Fibroblast of skin of abdomen (primary cell): ENCODE measurements at regions not wholly inside any gene's neighbourhood (a gene's known extent, or its start where the extent isn't known, plus 50 kb on each side); places are given as distances from the start of the nearest gene placed in this dataset.
"Not testable (repeated sequence)": the region's sequence is repeated elsewhere in the genome, so short reads cannot be mapped to it uniquely, and the experiment has no call there.

ENCODE experiments used
- DNase-seq: peaks from one replicate; pipeline ENCODE4 v3.0.0-alpha.2; 2013

DNA sequence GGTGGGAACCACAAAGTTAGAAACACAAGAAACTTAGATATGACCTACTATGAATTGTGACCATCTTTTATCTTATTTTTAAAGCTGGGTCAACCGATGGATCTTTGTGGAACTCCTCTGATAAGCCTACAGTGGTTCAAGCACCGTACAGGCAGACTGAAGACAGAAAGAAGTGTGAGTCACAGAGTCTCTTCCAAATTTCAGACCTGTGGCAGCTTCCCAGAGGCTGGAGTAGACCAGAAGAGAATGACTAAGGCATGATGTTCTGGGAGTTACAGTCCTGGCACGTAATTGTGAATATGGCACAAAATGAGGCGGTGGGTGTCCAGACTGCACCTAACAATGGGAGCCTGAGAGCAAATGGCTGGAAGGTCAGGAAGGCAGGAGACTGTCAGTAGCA is 70.0 kb downstream of the LMO4 start:
- DNase-seq = peak; percentile 81

- DNase-seq = no peak
Measured at GRCh38 chr1:87399264-87399663, 70.6 kb downstream of the LMO4 start.

DNA sequence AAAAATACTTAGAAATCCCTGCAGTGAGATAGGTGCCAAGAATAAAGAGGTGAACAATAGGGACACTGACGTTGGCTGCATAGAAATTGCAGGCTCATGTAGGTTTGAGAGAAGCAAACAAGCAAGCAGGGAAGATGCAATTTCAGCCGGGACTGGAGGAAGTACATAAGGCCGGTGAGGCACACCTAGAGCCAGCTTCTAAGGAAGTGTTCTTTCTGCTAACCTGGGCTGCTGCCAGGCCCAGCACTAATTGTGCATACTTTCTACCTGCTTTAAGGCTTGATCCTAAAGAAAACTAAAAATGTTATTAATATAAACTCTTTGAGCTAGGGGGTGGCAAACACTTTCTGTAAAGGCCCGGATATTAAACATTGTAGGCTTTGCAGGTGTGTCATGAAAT is 71.0 kb downstream of the LMO4 start:
- no peak for DNase-seq

GRCh38 chr1:87400813-87401212 is 72.1 kb downstream of the LMO4 start:
- no peak for DNase-seq

DNA sequence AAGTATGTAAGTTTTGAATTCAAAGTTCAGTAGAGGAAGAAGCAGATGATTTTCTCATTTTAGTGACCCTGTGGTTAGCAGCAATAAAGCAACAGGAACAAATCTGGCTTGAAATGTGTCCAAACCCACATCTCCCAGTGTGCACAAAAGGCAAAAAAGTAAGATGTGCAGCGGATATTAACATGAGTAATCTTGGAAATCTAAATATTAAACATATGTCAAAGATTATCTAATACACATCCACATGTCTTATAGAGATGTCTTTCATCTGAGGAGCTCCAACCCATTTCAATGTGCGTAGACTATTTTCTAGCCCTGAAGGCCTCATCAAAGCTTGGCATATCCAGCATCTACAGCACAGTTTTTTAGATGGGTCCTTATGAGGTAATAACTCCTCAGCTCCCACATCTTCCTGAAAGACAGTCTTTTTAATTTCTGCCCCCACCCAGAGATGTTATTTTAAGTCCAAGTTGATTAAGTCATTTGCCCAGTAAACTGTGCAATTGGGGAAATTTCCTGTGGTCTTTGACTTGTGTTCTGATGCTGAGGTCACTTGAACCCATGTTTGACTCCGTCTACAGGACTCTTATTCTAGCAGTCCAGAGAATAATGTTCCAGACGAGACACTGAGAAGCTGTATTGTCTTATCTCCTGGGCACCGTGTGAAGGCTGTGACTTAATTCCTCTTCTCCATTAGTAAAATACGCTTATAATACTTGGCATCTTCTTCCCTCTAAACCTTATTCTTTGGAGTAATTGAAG is 73.7 kb downstream of the LMO4 start:
- DNase-seq = peak; percentile 97

DNA sequence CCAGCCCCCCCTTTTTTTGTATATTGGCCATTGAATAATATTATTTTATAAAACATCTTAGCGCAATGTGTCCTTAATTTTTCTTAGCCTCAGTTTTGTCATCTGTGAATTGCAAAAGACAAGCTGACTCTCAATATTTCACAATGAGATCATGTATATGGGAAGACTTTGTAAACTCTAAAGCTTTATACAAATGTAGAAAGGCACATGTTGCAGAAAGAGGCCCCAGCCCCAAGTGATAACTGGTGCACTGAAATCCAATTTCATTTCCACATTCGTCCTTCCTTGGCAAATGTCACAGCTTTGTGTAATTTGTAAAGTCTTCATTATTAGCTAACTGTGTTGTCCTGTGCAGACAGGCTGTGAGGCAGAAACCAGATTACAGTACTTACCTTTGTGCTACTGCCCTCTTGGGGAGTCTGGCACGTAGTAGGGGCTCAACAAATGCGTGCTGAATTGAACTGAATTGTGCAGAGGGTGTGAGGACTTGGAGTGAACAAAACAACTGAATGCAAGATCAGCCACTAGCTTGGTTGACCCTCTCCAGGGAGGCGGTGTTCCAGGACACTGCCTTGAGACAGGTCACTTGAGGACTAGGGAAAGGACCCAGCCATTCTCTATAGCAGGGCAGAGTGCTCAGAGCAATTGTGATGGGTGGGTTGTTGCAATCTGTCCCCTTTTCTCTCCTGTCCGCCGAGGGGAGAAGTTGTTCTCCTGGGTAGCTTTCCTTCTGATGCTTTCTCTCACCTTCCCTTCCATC is 74.6 kb downstream of the LMO4 start:
- DNase-seq = no peak

DNA sequence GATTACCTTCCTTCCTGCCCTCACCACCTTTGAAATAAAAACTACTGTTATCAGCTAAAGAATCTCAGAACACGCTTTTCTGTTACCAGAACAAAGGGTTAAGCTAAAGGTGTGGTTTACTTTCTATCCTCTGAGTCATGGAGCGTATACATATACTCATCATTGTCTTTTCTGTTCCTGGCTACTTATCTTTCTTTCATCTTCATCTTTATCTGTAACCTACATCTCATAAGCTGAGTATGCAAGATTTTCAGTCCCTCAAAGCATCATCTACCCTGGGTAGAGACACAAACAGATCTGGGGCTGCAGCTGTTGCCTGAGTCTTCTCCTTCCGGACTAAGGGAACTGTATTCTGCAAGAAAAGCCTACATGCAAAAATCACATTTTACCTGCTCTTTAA is 75.6 kb downstream of the LMO4 start:
- no peak for DNase-seq

DNA sequence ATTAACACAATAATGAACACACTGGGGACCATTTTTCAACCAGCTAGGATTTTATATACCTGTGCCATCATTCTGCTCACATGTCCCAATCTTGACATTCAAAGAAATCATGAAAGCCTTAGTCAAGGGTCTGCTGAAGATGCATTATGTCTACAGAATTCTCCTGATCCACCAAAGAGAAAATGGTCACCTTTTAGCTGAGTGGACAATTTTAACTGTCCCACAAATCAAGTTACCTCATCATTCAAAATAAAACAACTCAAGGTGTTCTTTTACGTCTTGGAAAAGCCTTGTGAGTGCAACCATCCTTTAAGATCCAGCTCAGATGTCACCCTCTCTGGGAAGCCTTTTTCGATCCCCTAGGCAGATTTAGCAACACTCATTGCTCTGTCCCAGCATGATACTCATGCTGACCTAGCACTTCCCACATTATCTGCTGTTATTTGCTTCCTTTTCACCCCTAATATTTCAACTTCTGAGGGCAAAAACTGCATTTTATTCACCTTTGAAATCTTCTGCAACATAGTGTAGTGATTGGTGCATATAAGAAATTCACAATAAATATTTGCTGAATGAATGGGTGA is 80.1 kb downstream of the LMO4 start:
- DNase-seq = no peak

GRCh38 chr1:87410776-87411480 is 82.2 kb downstream of the LMO4 start:
- DNase-seq = peak; percentile 18

DNA sequence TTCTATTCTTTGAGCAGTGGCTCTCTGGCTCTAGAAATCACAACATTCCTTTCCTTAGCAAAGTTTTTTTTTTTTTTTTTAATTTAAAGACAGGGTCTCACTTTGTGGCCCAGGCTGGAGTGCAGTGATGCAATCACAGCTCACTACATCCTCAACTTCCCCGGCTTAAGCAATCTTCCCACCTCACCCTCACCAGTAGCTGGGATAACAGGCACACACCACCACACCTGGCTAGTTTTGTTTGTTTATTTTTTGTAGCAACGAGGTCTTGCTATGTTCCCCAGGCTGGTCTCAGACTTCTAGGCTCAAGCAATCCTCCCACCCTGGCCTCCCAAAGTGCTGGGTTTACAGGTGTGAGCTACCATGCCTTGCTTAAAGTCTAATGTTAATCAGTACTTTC is 85.2 kb downstream of the LMO4 start:
- not testable (repeated sequence) for DNase-seq

GRCh38 chr1:87418048-87418447 is 89.4 kb downstream of the LMO4 start:
- DNase-seq = no peak

DNA sequence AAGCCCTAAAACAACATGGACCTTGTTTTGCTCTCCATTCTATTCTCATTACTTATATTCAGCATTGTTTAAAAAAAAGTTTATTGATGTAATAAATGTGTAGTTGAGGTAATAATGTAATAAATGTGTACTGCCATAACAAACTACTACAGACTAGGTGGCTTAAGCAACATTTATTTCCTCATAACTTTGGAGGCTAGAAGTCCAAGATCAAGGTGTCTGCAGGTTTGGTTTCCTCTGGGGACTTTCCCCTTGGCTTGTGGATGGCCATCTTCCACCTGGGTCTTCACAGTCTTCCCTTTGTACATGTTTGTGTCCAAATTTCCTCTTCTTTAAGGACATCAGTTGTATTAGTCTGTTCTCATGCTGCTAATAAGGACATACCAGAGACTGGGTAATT is 93.1 kb downstream of the LMO4 start:
- no peak for DNase-seq

GRCh38 chr1:87424541-87424940 is 95.9 kb downstream of the LMO4 start:
- DNase-seq = no peak

GRCh38 chr1:87426463-87427249 is 98.0 kb downstream of the LMO4 start:
- DNase-seq = peak; percentile 70

- DNase-seq = no peak
Measured at GRCh38 chr1:87428367-87428766, 99.7 kb downstream of the LMO4 start.

DNA sequence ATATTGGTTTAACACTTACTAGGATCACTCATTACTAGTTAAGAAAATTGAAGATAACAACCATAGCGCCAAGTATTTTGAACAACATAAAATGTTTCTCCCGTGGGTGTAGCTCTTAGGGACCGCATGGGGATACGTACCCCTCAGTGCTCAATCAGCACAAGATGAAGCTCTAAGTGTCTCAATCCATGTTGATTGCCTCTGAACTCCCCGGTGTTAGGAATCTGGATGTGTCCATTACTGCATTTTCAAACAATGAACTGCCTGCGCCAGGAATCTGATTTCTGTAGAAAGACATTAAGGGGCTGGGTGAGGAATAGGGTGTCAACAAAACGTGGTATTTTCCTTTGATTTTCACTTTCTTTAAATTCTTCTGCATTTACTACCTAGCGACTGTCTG is 100.2 kb downstream of the LMO4 start:
- DNase-seq = no peak

- no peak for DNase-seq
Measured at GRCh38 chr1:87432685-87433084, 104.0 kb downstream of the LMO4 start.

DNA sequence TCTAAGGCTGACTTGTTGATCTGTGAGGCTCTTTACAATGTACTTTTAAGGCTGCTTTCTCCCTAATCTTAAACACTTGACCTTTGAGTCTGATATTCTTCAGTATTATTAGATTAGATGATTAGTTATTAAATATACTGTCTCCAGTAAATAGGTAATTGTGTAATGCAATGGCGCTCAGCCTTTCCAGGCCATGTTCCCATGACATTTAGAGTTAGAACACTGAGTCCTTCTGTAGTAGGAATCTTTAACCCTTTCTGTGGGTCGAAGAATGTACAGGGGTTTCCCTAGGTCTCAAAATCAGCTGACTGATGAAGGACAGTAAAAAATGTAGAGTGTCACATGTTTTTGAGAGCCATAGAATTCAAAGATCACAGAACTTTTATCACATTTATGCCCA is 104.4 kb downstream of the LMO4 start:
- not testable (repeated sequence) for DNase-seq

DNA sequence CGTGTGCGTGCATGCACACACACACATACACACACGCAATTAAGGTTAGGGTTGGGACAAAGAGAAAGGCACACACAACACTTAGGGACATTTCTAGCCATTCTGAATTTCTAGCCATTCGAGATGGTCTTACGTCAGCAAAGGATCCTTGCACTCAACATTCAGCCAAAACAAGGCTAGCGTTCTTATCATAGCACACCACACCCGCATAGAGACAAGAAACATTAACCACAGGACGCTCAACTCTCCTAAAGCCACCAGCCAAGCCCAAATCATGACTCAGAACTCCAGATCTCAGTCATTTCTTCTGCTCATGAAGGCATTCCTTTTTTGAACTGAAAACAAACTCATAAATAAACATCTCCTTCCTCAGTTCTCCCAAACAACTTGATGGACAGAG is 106.8 kb downstream of the LMO4 start:
- no peak for DNase-seq

- not testable (repeated sequence) for DNase-seq
Measured at GRCh38 chr1:87436115-87436514, 107.4 kb downstream of the LMO4 start.

- no peak for DNase-seq
Measured at GRCh38 chr1:87436534-87436933, 107.9 kb downstream of the LMO4 start.

- no peak for DNase-seq
Measured at GRCh38 chr1:87437663-87438295, 109.1 kb downstream of the LMO4 start.
